ENCODE measurements at regions not wholly inside any gene's neighbourhood (a gene's known extent, or its start where the extent isn't known, plus 50 kb on each side); places are given as distances from the start of the nearest gene placed in this dataset.
"Not testable (repeated sequence)": the region's sequence is repeated elsewhere in the genome, so short reads cannot be mapped to it uniquely, and the experiment has no call there.

DNA sequence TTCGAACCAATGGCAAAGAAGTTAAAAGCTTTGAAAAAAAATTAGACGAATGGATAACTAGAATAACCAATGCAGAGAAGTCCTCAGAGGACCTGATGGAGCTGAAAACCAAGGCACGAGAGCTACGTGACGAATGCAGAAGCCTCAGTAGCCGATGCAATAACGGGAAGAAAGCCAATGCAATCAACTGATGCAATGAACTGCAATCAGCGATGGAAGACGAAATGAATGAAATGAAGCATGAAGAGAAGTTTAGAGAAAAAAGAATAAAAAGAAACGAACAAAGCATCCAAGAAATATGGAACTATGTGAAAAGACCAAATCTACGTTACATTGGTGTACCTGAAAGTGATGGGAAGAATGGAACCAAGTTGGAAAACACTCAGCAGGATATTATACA, 52.6 kb upstream of the MRPS30 start:
- H3K4me1 ChIP-seq; H3K36me3 ChIP-seq; intact Hi-C loops (cut with DNase I); DNase-seq; H3K27me3 ChIP-seq; H3K27ac ChIP-seq; H3K9me3 ChIP-seq; ATAC-seq; H3K4me3 ChIP-seq: not testable (repeated sequence)
- WGBS, 4 donors, result 85 to 90% (median 87%) methylated on average over 11 of the region's 11 CpGs

DNA sequence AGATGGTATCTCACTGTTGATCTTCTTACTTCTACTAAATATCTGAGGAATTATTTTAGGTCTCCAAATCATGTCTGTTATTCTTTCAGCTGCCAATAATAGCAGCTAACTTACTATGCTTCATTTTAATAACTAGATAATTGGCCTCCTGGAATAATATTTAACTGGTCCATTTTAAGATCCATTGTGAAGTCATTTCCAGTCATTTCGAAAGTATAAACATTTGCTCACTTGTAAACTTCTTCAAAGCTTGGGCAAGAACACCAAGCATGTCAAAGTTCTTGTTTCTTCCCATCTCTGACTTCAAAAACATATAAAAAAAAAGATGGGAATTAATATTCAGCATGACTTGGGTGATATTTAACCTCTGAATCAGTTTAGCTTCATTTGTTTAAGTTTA, 61.4 kb upstream of the MRPS30 start:
- peaks cover 0 to 8% (median 0%) of the 10 kb centered on the region in 12 donors for H3K9me3 ChIP-seq
- H3K4me3 ChIP-seq, result no peak overlapping the region
- no peaks in the 10 kb centered on the region for H3K36me3 ChIP-seq
- no peak for ATAC-seq
- no peaks in the 10 kb centered on the region for H3K27me3 ChIP-seq
- no peak overlapping the region for H3K27ac ChIP-seq
- DNase-seq, result no peak
- TF ChIP-seq, protein P1, sequence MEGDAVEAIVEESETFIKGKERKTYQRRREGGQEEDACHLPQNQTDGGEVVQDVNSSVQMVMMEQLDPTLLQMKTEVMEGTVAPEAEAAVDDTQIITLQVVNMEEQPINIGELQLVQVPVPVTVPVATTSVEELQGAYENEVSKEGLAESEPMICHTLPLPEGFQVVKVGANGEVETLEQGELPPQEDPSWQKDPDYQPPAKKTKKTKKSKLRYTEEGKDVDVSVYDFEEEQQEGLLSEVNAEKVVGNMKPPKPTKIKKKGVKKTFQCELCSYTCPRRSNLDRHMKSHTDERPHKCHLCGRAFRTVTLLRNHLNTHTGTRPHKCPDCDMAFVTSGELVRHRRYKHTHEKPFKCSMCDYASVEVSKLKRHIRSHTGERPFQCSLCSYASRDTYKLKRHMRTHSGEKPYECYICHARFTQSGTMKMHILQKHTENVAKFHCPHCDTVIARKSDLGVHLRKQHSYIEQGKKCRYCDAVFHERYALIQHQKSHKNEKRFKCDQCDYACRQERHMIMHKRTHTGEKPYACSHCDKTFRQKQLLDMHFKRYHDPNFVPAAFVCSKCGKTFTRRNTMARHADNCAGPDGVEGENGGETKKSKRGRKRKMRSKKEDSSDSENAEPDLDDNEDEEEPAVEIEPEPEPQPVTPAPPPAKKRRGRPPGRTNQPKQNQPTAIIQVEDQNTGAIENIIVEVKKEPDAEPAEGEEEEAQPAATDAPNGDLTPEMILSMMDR (IDR thresholded peaks at IDR 0.05), result no peak
- TF ChIP-seq POLR2A (IDR thresholded peaks at IDR 0.05), result no peak
- H3K4me1 ChIP-seq, result no peaks in the 10 kb centered on the region
- 53 to 69% (median 59%) methylated on average over 1 of the region's 1 CpG for WGBS, 4 donors
- intact Hi-C loops (cut with DNase I), result no loop called here

GRCh38 chr5:44740660-44741059, 68.1 kb upstream of the MRPS30 start:
- H3K27ac ChIP-seq, result no peak overlapping the region
- TF ChIP-seq, protein P1 (IDR thresholded peaks at IDR 0.05), result no peak
- no peak for TF ChIP-seq POLR2A (IDR thresholded peaks at IDR 0.05)
- ATAC-seq, result no peak
- DNase-seq, result no peak
- H3K9me3 ChIP-seq, result no peaks in the 10 kb centered on the region
- H3K36me3 ChIP-seq, result no peaks in the 10 kb centered on the region
- H3K4me3 ChIP-seq, result no peak overlapping the region
- H3K4me1 ChIP-seq, result no peaks in the 10 kb centered on the region
- intact Hi-C loops (cut with DNase I), result no loop called here
- no peaks in the 10 kb centered on the region for H3K27me3 ChIP-seq

- Histone ChIP-seq H3K4me1 (no peaks in the 10 kb centered on the region), H3K9me3 (peaks cover 0 to 15% (median 0%) of the 10 kb centered on the region in 12 donors), H3K36me3 (no peaks in the 10 kb centered on the region), H3K27me3 (no peaks in the 10 kb centered on the region), H3K4me3 (no peak overlapping the region), H3K27ac (no peak overlapping the region)
- WGBS, 4 donors, result 65 to 85% (median 71%) methylated on average over 1 of the region's 1 CpG
- intact Hi-C loops (cut with DNase I), result no loop called here
- no peak for DNase-seq
- ATAC-seq, result no peak
- TF ChIP-seq, protein P1 (IDR thresholded peaks at IDR 0.05), result no peak
- no peak for TF ChIP-seq POLR2A (IDR thresholded peaks at IDR 0.05)
These were observed 79.2 kb upstream of the MRPS30 start for GRCh38 chr5:44729536-44729935.

DNA sequence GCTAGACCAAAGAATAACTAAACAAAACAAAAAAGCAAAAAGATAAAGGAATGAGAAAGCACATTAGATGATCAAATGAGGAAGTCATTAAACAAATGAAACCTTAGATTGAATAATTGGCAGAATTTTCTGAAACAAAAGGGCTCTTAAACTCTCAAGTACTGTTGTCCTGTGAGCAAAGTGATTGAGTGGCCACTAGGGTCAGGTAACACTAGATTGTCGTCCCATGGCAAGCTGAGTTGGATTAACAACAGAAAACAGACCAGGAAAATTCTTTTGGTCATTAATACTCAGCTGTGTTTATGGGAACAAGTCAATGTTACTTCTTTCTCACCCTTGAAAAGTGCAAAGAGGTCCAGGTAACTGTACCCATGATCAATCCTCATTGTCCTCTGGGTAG, 81.6 kb upstream of the MRPS30 start:
- no peak overlapping the region for H3K27ac ChIP-seq
- DNase-seq (no peak), ATAC-seq (no peak)
- no peaks in the 10 kb centered on the region for H3K27me3 ChIP-seq
- H3K4me1 ChIP-seq, result no peaks in the 10 kb centered on the region
- TF ChIP-seq, protein P1 (IDR thresholded peaks at IDR 0.05), result no peak
- TF ChIP-seq POLR2A (IDR thresholded peaks at IDR 0.05), result no peak
- H3K4me3 ChIP-seq, result no peak overlapping the region
- 41 to 67% (median 63%) methylated on average over 1 of the region's 1 CpG for WGBS, 4 donors
- H3K36me3 ChIP-seq, result no peaks in the 10 kb centered on the region
- intact Hi-C loops (cut with DNase I), result no loop called here
- H3K9me3 ChIP-seq, result peaks cover 0 to 7% (median 0%) of the 10 kb centered on the region in 12 donors
